HuH-7.5 (cell line): ENCODE measurements at regions not wholly inside any gene's neighbourhood (a gene's known extent, or its start where the extent isn't known, plus 50 kb on each side); places are given as distances from the start of the nearest gene placed in this dataset.
"Not testable (repeated sequence)": the region's sequence is repeated elsewhere in the genome, so short reads cannot be mapped to it uniquely, and the experiment has no call there.

ENCODE experiments used
- DNase-seq: peaks from one replicate; pipeline ENCODE4 v3.0.0; 2011; ENCODE audit warnings: low spot score

GRCh38 chr11:129729216-129729615 is 86.4 kb upstream of the TMEM45B start:
- DNase-seq = no peak

GRCh38 chr11:129729823-129730222 is 85.8 kb upstream of the TMEM45B start:
- DNase-seq = no peak

- DNase-seq = no peak
Observed at GRCh38 chr11:129731316-129731715, 84.3 kb upstream of the TMEM45B start.

- DNase-seq = no peak
Observed at GRCh38 chr11:129732941-129733340, 82.7 kb upstream of the TMEM45B start.

GRCh38 chr11:129733384-129733783 is 82.3 kb upstream of the TMEM45B start:
- no peak for DNase-seq

- DNase-seq = no peak
Observed at GRCh38 chr11:129733981-129734380, 81.7 kb upstream of the TMEM45B start.

- no peak for DNase-seq
Observed at GRCh38 chr11:129734654-129735053, 81.0 kb upstream of the TMEM45B start.

- no peak for DNase-seq
Observed at GRCh38 chr11:129737831-129738230, 77.8 kb upstream of the TMEM45B start.

GRCh38 chr11:129738242-129738641 is 77.4 kb upstream of the TMEM45B start:
- DNase-seq = no peak

- no peak for DNase-seq
Observed at GRCh38 chr11:129739339-129739738, 76.3 kb upstream of the TMEM45B start.

GRCh38 chr11:129740125-129740719 is 75.4 kb upstream of the TMEM45B start:
- DNase-seq = no peak

GRCh38 chr11:129743112-129743815 is 72.4 kb upstream of the TMEM45B start:
- DNase-seq = no peak

- DNase-seq = no peak
Observed at GRCh38 chr11:129747071-129747470, 68.6 kb upstream of the TMEM45B start.

- no peak for DNase-seq
Observed at GRCh38 chr11:129749141-129749540, 66.5 kb upstream of the TMEM45B start.

- DNase-seq = peak; percentile 36
Observed at GRCh38 chr11:129750343-129751292, 65.0 kb upstream of the TMEM45B start.

- DNase-seq = no peak
Observed at GRCh38 chr11:129751511-129751910, 64.1 kb upstream of the TMEM45B start.

- not testable (repeated sequence) for DNase-seq
Observed at GRCh38 chr11:129763569-129763968, 52.1 kb upstream of the TMEM45B start.

- DNase-seq = not testable (repeated sequence)
Observed at GRCh38 chr11:129764204-129764603, 51.4 kb upstream of the TMEM45B start.
